ENCODE measurements at regions not wholly inside any gene's neighbourhood (a gene's known extent, or its start where the extent isn't known, plus 50 kb on each side); places are given as distances from the start of the nearest gene placed in this dataset.

- no peaks in the 10 kb centered on the region for H3K36me3 ChIP-seq (ENCODE audit: control insufficient read depth, low read length)
- no peak overlapping the region for H3K4me2 ChIP-seq (ENCODE audit: low read length)
- no peaks in the 10 kb centered on the region for H3F3A ChIP-seq (ENCODE audit: control insufficient read depth, insufficient read depth)
- no peaks in the 10 kb centered on the region for H3K27me3 ChIP-seq (ENCODE audit: control insufficient read depth, low read length)
- H3K9me3 ChIP-seq (ENCODE audit: control insufficient read depth, insufficient read depth, low read length) = no peaks in the 10 kb centered on the region
- no peaks in the 10 kb centered on the region for H3K4me1 ChIP-seq (ENCODE audit: control insufficient read depth, low read length)
- no peaks in the 10 kb centered on the region for H3K9me2 ChIP-seq (replicated peaks; ENCODE audit: control insufficient read depth, low read length)
- TF ChIP-seq EZH2phosphoT487 (IDR thresholded peaks at IDR 0.05; ENCODE audit: borderline replicate concordance, low read length) = no peak
- no peak for TF ChIP-seq CTCF (IDR thresholded peaks at IDR 0.05; ENCODE audit: low read depth, low read length, poor library complexity, severe bottlenecking)
- no peak overlapping the region for H3K27ac ChIP-seq (ENCODE audit: low read depth, low read length)
- H4K20me1 ChIP-seq (ENCODE audit: control insufficient read depth, insufficient read depth, low read depth, low read length) = no peaks in the 10 kb centered on the region
- H3K79me2 ChIP-seq (ENCODE audit: control insufficient read depth, low read length) = no peaks in the 10 kb centered on the region
- no peak overlapping the region for H3K4me3 ChIP-seq (ENCODE audit: low read length)
Observed at GRCh38 chr16:64236316-64236715, 885.5 kb downstream of the CDH11 start.

- no peaks in the 10 kb centered on the region for H3K36me3 ChIP-seq (ENCODE audit: control insufficient read depth, low read length)
- peaks cover 3% of the 10 kb centered on the region; the same call in 1 of the 2 replicates for H3K9me3 ChIP-seq (ENCODE audit: control insufficient read depth, insufficient read depth, low read length)
- no peak overlapping the region for H3K4me2 ChIP-seq (ENCODE audit: low read length)
- H3K9me2 ChIP-seq (replicated peaks; ENCODE audit: control insufficient read depth, low read length) = no peaks in the 10 kb centered on the region
- no peak overlapping the region for H3K27ac ChIP-seq (ENCODE audit: low read depth, low read length)
- H3K27me3 ChIP-seq (ENCODE audit: control insufficient read depth, low read length) = no peaks in the 10 kb centered on the region
- no peaks in the 10 kb centered on the region for H3K79me2 ChIP-seq (ENCODE audit: control insufficient read depth, low read length)
- H3F3A ChIP-seq (ENCODE audit: control insufficient read depth, insufficient read depth) = no peaks in the 10 kb centered on the region
- no peak overlapping the region for H3K4me3 ChIP-seq (ENCODE audit: low read length)
- no peaks in the 10 kb centered on the region for H4K20me1 ChIP-seq (ENCODE audit: control insufficient read depth, insufficient read depth, low read depth, low read length)
- no peaks in the 10 kb centered on the region for H3K4me1 ChIP-seq (ENCODE audit: control insufficient read depth, low read length)
- no peak for TF ChIP-seq EZH2phosphoT487 (IDR thresholded peaks at IDR 0.05; ENCODE audit: borderline replicate concordance, low read length)
- no peak for TF ChIP-seq CTCF (IDR thresholded peaks at IDR 0.05; ENCODE audit: low read depth, low read length, poor library complexity, severe bottlenecking)
Observed at GRCh38 chr16:64234200-64234599, 887.7 kb downstream of the CDH11 start.

- no peaks in the 10 kb centered on the region for H3K4me1 ChIP-seq (ENCODE audit: control insufficient read depth, low read length)
- no peak overlapping the region for H3K4me2 ChIP-seq (ENCODE audit: low read length)
- TF ChIP-seq EZH2phosphoT487 (IDR thresholded peaks at IDR 0.05; ENCODE audit: borderline replicate concordance, low read length) (no peak), CTCF (IDR thresholded peaks at IDR 0.05; ENCODE audit: low read depth, low read length, poor library complexity, severe bottlenecking) (no peak)
- H3K27me3 ChIP-seq (ENCODE audit: control insufficient read depth, low read length) = no peaks in the 10 kb centered on the region
- H3F3A ChIP-seq (ENCODE audit: control insufficient read depth, insufficient read depth) = no peaks in the 10 kb centered on the region
- H3K9me2 ChIP-seq (replicated peaks; ENCODE audit: control insufficient read depth, low read length) = no peaks in the 10 kb centered on the region
- H4K20me1 ChIP-seq (ENCODE audit: control insufficient read depth, insufficient read depth, low read depth, low read length) = no peaks in the 10 kb centered on the region
- no peak overlapping the region for H3K27ac ChIP-seq (ENCODE audit: low read depth, low read length)
- H3K36me3 ChIP-seq (ENCODE audit: control insufficient read depth, low read length) = no peaks in the 10 kb centered on the region
- H3K9me3 ChIP-seq (ENCODE audit: control insufficient read depth, insufficient read depth, low read length) = peaks cover 28% of the 10 kb centered on the region
- H3K4me3 ChIP-seq (ENCODE audit: low read length) = no peak overlapping the region
- no peaks in the 10 kb centered on the region for H3K79me2 ChIP-seq (ENCODE audit: control insufficient read depth, low read length)
Observed at GRCh38 chr16:64225696-64226095, 896.2 kb downstream of the CDH11 start.

- no peaks in the 10 kb centered on the region for H3K36me3 ChIP-seq (ENCODE audit: control insufficient read depth, low read length)
- no peak overlapping the region for H3K4me2 ChIP-seq (ENCODE audit: low read length)
- TF ChIP-seq CTCF (IDR thresholded peaks at IDR 0.05; ENCODE audit: low read depth, low read length, poor library complexity, severe bottlenecking) (no peak), EZH2phosphoT487 (IDR thresholded peaks at IDR 0.05; ENCODE audit: borderline replicate concordance, low read length) (no peak)
Observed at GRCh38 chr16:64225036-64225435, 896.8 kb downstream of the CDH11 start.

More at GRCh38 chr16:64225036-64225435, 896.8 kb downstream of the CDH11 start:
- Histone ChIP-seq H3K79me2 (ENCODE audit: control insufficient read depth, low read length) (no peaks in the 10 kb centered on the region), H3K9me3 (ENCODE audit: control insufficient read depth, insufficient read depth, low read length) (peaks cover 28% of the 10 kb centered on the region), H3K4me1 (ENCODE audit: control insufficient read depth, low read length) (no peaks in the 10 kb centered on the region), H4K20me1 (ENCODE audit: control insufficient read depth, insufficient read depth, low read depth, low read length) (no peaks in the 10 kb centered on the region), H3K9me2 (replicated peaks; ENCODE audit: control insufficient read depth, low read length) (no peaks in the 10 kb centered on the region), H3K4me3 (ENCODE audit: low read length) (no peak overlapping the region), H3K27ac (ENCODE audit: low read depth, low read length) (no peak overlapping the region), H3K27me3 (ENCODE audit: control insufficient read depth, low read length) (no peaks in the 10 kb centered on the region), H3F3A (ENCODE audit: control insufficient read depth, insufficient read depth) (no peaks in the 10 kb centered on the region)

All from DOHH2 (cell line).